GDM1 (cell line): ENCODE measurements at regions not wholly inside any gene's neighbourhood (a gene's known extent, or its start where the extent isn't known, plus 50 kb on each side); places are given as distances from the start of the nearest gene placed in this dataset.

Experiments used
- DNase-seq: peaks from one replicate; lab custom pipeline; 2025; lab: John Stamatoyannopoulos, UW

- no peak for DNase-seq
These were observed 141.3 kb upstream of the SDK2 start for GRCh38 chr17:73785496-73785895.

GRCh38 chr17:73785958-73786743 is 141.9 kb upstream of the SDK2 start:
- no peak for DNase-seq

DNA sequence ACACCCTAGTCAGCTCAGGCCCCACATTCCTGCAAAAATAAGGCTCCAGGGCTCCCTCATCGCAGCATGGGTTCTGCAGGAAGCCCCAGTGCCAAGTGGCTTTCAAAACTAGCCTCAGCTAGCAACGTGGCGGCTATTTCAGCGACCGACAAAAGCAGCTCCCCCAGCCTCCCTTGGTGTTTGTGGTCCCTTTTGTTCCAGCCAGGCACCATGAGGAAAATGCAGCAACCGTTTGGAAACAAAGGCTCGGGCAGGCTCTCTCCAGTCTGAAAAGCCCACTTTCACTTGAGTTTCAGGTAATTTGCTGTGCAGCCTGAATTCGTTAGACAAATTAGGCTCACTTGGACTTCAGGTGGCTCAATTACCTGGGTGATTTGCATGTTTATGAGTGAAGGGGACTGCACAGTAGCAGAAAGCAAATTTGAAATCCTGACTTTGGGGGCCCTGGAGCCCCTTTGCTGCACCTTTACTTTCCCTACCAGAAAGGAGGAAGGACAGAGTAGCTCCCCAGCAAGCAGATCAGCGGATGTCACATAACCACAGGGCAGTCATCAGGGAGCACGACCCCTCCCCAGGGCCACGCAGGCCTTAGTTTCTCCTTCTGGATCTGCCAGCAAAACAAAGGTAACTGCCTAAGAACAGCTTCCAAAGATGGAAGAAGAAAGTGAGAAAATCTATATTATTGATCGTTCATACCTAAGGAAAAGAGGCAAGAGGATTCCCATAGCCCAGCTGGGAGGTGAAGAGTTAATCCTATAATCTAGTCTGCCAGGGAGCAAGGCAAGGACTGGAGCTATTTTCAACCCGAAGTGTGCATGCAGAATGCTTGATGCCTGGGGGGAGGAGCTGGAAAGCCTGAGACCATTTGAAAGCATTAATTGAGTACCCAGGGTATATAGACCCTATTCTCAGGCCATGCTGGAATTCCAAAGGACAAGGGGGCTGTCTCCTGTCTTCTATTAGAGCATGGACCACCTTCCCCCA is 143.1 kb upstream of the SDK2 start:
- no peak for DNase-seq

- no peak for DNase-seq
These were observed 143.9 kb upstream of the SDK2 start for GRCh38 chr17:73788111-73788510.

- DNase-seq, result no peak
These were observed 146.9 kb upstream of the SDK2 start for GRCh38 chr17:73791121-73791520.

DNA sequence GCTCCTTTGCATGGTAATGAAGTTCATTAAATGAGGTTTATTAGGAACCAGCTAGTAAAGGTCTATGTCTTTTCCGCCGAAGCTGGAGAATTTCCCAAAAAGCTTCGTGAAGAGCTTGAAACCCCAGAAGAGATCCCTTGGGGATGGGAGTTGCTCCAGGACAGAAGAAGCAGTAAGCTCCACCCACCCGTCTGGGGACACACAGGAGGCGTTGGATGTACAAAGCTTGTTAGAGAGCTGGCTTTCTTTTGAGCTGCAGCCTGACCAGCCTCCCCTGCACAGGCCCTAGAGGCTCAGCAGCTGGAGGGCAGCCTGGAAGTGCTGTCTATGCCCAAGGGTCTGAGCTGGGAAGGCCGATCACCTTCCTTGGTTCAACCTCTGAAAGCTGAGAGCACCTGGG is 147.4 kb upstream of the SDK2 start:
- DNase-seq, result no peak

DNA sequence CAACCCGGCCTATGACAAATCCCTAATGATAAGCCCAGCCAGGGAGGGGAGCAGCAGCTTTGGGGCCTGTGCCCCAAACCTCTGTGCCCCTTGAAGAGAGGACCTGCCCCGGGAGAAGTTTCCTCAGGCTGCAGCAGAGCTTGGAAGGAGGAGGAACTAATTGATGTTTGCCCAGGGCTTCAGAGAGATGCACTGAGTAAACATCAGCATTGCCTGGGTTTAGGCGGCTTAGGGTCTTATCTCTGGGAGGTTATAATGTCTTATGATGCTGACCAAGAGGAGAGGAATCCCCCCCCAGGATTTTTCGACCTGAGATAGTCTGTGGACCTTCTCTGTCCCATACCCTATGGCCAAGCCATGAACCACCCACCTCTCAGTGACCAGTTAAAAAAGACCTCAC is 148.7 kb upstream of the SDK2 start:
- DNase-seq, result no peak

DNA sequence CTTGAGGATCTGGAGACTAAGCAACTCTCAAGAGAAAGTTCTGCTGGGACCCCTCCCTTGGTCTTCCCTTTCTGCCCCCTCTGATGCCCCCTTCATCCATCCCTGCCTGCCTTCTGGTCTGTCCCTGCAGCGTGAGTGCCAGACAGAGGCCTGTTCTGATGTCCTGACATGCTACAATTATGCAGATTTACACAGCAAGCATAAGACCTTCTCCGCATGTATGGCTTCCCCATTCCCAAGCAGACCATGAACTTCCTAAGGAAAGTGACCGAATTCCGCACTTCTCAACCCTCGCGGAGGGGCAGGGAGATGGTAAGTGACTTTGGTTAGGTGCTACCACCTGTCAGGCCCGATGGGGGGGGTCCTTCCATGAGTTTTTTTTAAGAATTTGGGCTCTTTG is 150.1 kb upstream of the SDK2 start:
- no peak for DNase-seq

DNA sequence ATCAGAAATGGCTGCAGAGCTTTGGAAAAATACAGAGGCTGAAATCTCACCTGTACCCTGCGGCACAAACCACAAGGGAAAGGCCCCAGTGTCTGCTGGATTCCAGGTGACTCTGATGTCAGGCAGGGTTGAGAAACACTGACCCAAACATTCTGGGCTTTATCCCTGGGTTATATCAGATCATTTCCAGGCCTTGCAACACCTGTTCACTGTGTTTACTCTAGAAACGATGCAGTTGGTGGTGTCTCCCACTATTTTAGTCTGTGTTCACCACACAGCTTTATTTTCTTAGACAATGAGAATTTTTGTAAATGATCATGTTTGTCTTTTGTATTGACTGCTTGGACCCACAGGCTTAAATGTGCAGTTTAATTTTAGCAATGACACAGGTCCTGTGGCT is 151.5 kb upstream of the SDK2 start:
- DNase-seq, result no peak

GRCh38 chr17:73797594-73798110 is 153.4 kb upstream of the SDK2 start:
- DNase-seq, result no peak

GRCh38 chr17:73798111-73798748 is 154.0 kb upstream of the SDK2 start:
- no peak for DNase-seq

GRCh38 chr17:73799096-73799495 is 154.9 kb upstream of the SDK2 start:
- DNase-seq, result no peak

- no peak for DNase-seq
These were observed 155.8 kb upstream of the SDK2 start for GRCh38 chr17:73799781-73800627.

DNA sequence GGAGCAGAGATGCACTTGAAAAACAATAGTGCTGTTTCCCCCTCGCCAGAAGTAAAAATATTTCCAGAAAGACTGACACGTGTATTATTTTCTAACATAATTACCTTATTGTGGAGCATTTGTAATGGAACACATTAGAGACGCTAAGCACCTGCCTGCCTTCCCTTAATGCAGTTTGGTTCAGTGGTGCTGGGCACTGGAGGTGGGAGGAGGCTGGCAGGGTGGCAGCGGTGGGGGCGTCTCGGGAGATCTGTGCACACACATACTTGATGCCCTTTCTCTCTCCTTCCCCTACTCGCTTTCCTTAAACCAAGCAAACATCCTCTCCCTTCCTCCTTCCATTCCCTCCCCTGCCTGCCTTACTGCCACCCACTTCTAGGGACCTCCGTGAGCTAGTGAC is 156.6 kb upstream of the SDK2 start:
- no peak for DNase-seq

GRCh38 chr17:73801455-73802100 is 157.3 kb upstream of the SDK2 start:
- DNase-seq, result no peak

- DNase-seq, result no peak
These were observed 158.1 kb upstream of the SDK2 start for GRCh38 chr17:73802314-73802713.

DNA sequence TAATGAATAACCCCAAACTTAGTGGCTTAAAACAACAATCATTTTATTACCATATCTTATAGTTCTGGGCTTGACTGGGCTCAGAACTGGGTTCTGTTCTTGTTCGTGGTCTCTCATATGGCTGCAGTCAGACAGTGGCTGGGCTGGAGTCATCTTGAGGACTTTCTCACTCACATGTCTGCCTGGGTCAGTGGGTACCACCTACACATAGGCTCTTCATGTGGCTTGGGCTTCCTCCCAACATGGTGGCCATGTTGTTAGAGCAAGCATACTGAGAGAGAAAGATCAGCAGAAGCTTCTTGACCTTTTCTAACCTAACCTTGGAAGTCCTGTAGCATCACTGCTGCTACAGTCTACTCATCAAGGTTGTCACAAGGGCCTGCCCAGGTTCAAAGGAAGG is 158.6 kb upstream of the SDK2 start:
- DNase-seq, result no peak

DNA sequence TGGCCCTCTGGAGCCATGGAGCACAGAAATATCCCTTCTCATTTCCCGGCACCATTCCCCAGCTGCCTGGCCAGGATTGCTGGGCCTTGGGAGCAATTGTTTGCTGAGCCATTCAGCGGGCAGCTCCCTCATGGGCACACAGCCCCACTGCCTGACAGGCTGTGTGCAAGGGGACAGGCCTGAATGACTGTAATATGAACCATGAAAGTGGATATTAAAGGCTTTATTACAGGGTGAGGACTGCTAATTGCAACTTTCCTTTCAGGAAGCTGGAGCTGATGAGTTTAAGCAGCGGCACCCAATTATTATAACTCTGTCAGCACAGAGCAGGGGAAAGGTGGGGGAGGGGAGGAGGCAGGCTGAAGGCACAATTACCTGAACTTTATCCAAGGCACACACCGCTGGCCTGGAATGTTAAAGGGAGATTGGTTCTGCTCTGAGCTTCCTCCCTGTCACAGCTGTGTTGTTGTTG is 159.8 kb upstream of the SDK2 start:
- DNase-seq, result no peak

DNA sequence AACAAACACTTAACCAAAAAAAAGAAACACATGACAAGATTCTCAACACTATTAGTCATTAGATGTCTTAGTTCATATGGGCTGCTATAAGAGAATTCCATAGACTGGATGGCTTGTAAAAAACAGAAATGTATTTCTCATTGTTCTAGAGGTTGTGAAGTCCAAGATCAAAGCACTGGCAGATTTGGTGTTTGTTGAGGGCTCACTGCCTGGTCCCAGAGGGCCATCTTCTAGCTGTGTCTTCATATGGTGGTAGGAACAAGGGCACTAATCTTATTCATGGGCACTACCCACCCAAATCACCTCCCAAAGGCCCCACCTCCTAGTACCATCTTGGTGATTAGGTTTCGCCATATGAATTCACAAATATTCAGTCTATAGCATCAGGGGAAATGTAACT is 162.5 kb upstream of the SDK2 start:
- DNase-seq, result no peak

DNA sequence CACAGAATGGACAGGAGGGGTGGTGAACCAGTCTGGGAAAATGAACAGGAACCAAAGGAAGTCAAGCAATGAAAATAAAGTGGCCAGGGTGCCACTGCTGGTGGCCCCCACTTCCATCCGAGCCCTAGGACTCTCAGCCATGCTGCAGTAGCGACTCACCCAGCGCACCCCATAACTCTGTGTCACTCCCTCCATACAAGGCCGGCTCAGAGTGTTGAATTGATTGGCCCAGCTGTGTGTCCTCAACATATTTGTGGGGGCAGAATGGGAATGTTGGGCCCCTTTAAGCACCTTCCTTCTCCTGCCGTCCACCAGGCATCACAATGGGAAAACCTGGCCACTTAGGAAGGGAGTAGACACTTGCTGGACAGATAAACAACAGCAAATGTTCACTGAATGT is 169.0 kb upstream of the SDK2 start:
- no peak for DNase-seq

DNA sequence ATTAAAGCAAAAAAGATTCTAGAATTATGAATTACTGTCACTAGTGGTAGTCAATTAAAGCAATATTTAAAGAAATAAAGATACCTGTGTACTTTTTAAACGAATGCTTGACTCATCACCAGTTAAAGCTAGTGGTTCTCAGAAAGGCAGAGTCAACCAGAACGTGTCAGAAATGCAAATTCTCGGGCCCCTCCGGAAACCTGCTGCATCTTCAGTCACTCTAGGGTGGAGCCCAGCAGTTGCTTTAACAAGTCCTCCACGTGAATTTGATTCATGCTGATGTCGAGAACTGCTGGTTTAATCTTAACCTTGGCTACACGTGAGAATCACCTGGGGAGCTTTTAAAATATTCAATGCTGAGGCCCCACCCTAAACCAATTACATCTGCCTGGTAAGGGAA is 169.8 kb upstream of the SDK2 start:
- DNase-seq, result no peak
